Central memory CD8-positive, alpha-beta T cell (primary cell): ENCODE measurements at regions not wholly inside any gene's neighbourhood (a gene's known extent, or its start where the extent isn't known, plus 50 kb on each side); places are given as distances from the start of the nearest gene placed in this dataset.

Experiments used
- ATAC-seq: fragments of 150-1000 bp; cut with Tn5 transposase; replicated peaks from 2 replicates; pipeline ENCODE4 v1.10.0; 2022; ENCODE audit warnings: mild to moderate bottlenecking, moderate FRiP score, moderate number of reproducible peaks; ENCODE audit not compliant: poor library complexity, severe bottlenecking; ENCODE audit errors: extremely low read depth
- DNase-seq, 2 donors: peaks; one replicate each; pipeline ENCODE4 v3.0.0; 2021; ENCODE audit warnings: low spot score in 2 of 2
- H3K27ac Mint-ChIP-seq: one replicate; pipeline ENCODE4 v1.8.0; 2022; ENCODE audit warnings: low read depth, mild to moderate bottlenecking, moderate library complexity, mixed read lengths
- H3K27me3 Mint-ChIP-seq: one replicate; pipeline ENCODE4 v1.8.0; 2022; ENCODE audit warnings: mixed read lengths
- H3K36me3 Mint-ChIP-seq: one replicate; pipeline ENCODE4 v1.8.0; 2022; ENCODE audit warnings: mild to moderate bottlenecking, moderate library complexity, mixed read lengths; ENCODE audit not compliant: insufficient read depth
- H3K4me1 Mint-ChIP-seq: one replicate; pipeline ENCODE4 v1.8.0; 2022; ENCODE audit warnings: mixed read lengths
- H3K4me3 Mint-ChIP-seq: one replicate; pipeline ENCODE4 v1.8.0; 2022; ENCODE audit warnings: mild to moderate bottlenecking, moderate library complexity, mixed read lengths
- H3K9me3 Mint-ChIP-seq: one replicate; pipeline ENCODE4 v1.8.0; 2022; ENCODE audit warnings: mixed read lengths

- Mint-ChIP-seq H3K4me3 (no peak overlapping the region), H3K4me1 (no peaks in the 10 kb centered on the region), H3K27ac (no peak overlapping the region), H3K27me3 (no peaks in the 10 kb centered on the region), H3K9me3 (no peaks in the 10 kb centered on the region), H3K36me3 (no peaks in the 10 kb centered on the region)
- DNase-seq (no peak), ATAC-seq (no peak)
Observed at GRCh38 chr3:144624656-144625055, 653.0 kb downstream of the DIPK2A start.

- DNase-seq = no peak
- H3K36me3 Mint-ChIP-seq = no peaks in the 10 kb centered on the region
- no peak overlapping the region for H3K4me3 Mint-ChIP-seq
- H3K27ac Mint-ChIP-seq = no peak overlapping the region
- H3K4me1 Mint-ChIP-seq = no peaks in the 10 kb centered on the region
- H3K9me3 Mint-ChIP-seq = no peaks in the 10 kb centered on the region
- ATAC-seq = no peak
- H3K27me3 Mint-ChIP-seq = no peaks in the 10 kb centered on the region
Observed at GRCh38 chr3:144626835-144627234, 655.2 kb downstream of the DIPK2A start.

- no peak for DNase-seq
- H3K27ac Mint-ChIP-seq = no peak overlapping the region
- H3K9me3 Mint-ChIP-seq = no peaks in the 10 kb centered on the region
- H3K27me3 Mint-ChIP-seq = no peaks in the 10 kb centered on the region
- H3K4me3 Mint-ChIP-seq = no peak overlapping the region
- no peak for ATAC-seq
- no peaks in the 10 kb centered on the region for H3K4me1 Mint-ChIP-seq
- H3K36me3 Mint-ChIP-seq = no peaks in the 10 kb centered on the region
Observed at GRCh38 chr3:144629381-144629780, 657.8 kb downstream of the DIPK2A start.

- ATAC-seq (no peak), DNase-seq (no peak)
- H3K27ac Mint-ChIP-seq = no peak overlapping the region
- no peaks in the 10 kb centered on the region for H3K27me3 Mint-ChIP-seq
- H3K4me3 Mint-ChIP-seq = no peak overlapping the region
- no peaks in the 10 kb centered on the region for H3K36me3 Mint-ChIP-seq
- H3K9me3 Mint-ChIP-seq = no peaks in the 10 kb centered on the region
- no peaks in the 10 kb centered on the region for H3K4me1 Mint-ChIP-seq
Observed at GRCh38 chr3:144636833-144637232, 665.2 kb downstream of the DIPK2A start.

- H3K27ac Mint-ChIP-seq = no peak overlapping the region
- no peak for DNase-seq
- ATAC-seq = no peak
Observed at GRCh38 chr3:144638009-144638408, 666.4 kb downstream of the DIPK2A start.

GRCh38 chr3:144643771-144644198 lies 672.2 kb downstream of the DIPK2A start:
- Mint-ChIP-seq H3K9me3 (peaks cover 4% of the 10 kb centered on the region), H3K36me3 (no peaks in the 10 kb centered on the region), H3K27me3 (no peaks in the 10 kb centered on the region), H3K4me1 (no peaks in the 10 kb centered on the region), H3K4me3 (no peak overlapping the region), H3K27ac (no peak overlapping the region)
- DNase-seq = no peak
- ATAC-seq = no peak

More at GRCh38 chr3:144638009-144638408, 666.4 kb downstream of the DIPK2A start:
- no peaks in the 10 kb centered on the region for H3K36me3 Mint-ChIP-seq
- H3K4me1 Mint-ChIP-seq = no peaks in the 10 kb centered on the region
- H3K4me3 Mint-ChIP-seq = no peak overlapping the region
- H3K27me3 Mint-ChIP-seq = no peaks in the 10 kb centered on the region
- no peaks in the 10 kb centered on the region for H3K9me3 Mint-ChIP-seq

GRCh38 chr3:144645300-144645699 lies 673.7 kb downstream of the DIPK2A start:
- H3K4me3 Mint-ChIP-seq = no peak overlapping the region
- H3K9me3 Mint-ChIP-seq = peaks cover 11% of the 10 kb centered on the region
- DNase-seq (no peak), ATAC-seq (no peak)
- no peaks in the 10 kb centered on the region for H3K36me3 Mint-ChIP-seq
- H3K27me3 Mint-ChIP-seq = no peaks in the 10 kb centered on the region
- H3K27ac Mint-ChIP-seq = no peak overlapping the region
- no peaks in the 10 kb centered on the region for H3K4me1 Mint-ChIP-seq

GRCh38 chr3:144650380-144650779 lies 678.8 kb downstream of the DIPK2A start:
- no peak for DNase-seq
- no peak overlapping the region for H3K27ac Mint-ChIP-seq
- no peaks in the 10 kb centered on the region for H3K4me1 Mint-ChIP-seq
- peaks cover 11% of the 10 kb centered on the region for H3K9me3 Mint-ChIP-seq
- no peak for ATAC-seq
- no peaks in the 10 kb centered on the region for H3K36me3 Mint-ChIP-seq
- no peak overlapping the region for H3K4me3 Mint-ChIP-seq
- no peaks in the 10 kb centered on the region for H3K27me3 Mint-ChIP-seq

GRCh38 chr3:144652573-144652972 lies 681.0 kb downstream of the DIPK2A start:
- Mint-ChIP-seq H3K4me3 (no peak overlapping the region), H3K9me3 (peaks cover 11% of the 10 kb centered on the region), H3K36me3 (no peaks in the 10 kb centered on the region), H3K27me3 (no peaks in the 10 kb centered on the region), H3K4me1 (no peaks in the 10 kb centered on the region), H3K27ac (no peak overlapping the region)
- DNase-seq = no peak
- ATAC-seq = no peak

GRCh38 chr3:144655423-144655822 lies 683.8 kb downstream of the DIPK2A start:
- Mint-ChIP-seq H3K27me3 (no peaks in the 10 kb centered on the region), H3K36me3 (no peaks in the 10 kb centered on the region), H3K4me1 (no peaks in the 10 kb centered on the region), H3K4me3 (no peak overlapping the region), H3K27ac (no peak overlapping the region), H3K9me3 (peaks cover 10% of the 10 kb centered on the region)
- ATAC-seq (no peak), DNase-seq (no peak)

- no peaks in the 10 kb centered on the region for H3K4me1 Mint-ChIP-seq
Observed at GRCh38 chr3:144660186-144660585, 688.6 kb downstream of the DIPK2A start.

GRCh38 chr3:144662729-144663128 lies 691.1 kb downstream of the DIPK2A start:
- no peak overlapping the region for H3K4me3 Mint-ChIP-seq
- no peak overlapping the region for H3K27ac Mint-ChIP-seq
- H3K9me3 Mint-ChIP-seq = peaks cover 19% of the 10 kb centered on the region
- DNase-seq = no peak
- no peak for ATAC-seq
- H3K36me3 Mint-ChIP-seq = no peaks in the 10 kb centered on the region
- no peaks in the 10 kb centered on the region for H3K4me1 Mint-ChIP-seq
- H3K27me3 Mint-ChIP-seq = no peaks in the 10 kb centered on the region

More at GRCh38 chr3:144660186-144660585, 688.6 kb downstream of the DIPK2A start:
- no peak for ATAC-seq
- no peak overlapping the region for H3K27ac Mint-ChIP-seq
- peaks cover 5% of the 10 kb centered on the region for H3K9me3 Mint-ChIP-seq
- no peak overlapping the region for H3K4me3 Mint-ChIP-seq
- DNase-seq = no peak
- no peaks in the 10 kb centered on the region for H3K27me3 Mint-ChIP-seq
- H3K36me3 Mint-ChIP-seq = no peaks in the 10 kb centered on the region

- ATAC-seq (no peak), DNase-seq (no peak)
- Mint-ChIP-seq H3K27ac (no peak overlapping the region), H3K9me3 (peaks cover 19% of the 10 kb centered on the region), H3K4me3 (no peak overlapping the region), H3K4me1 (no peaks in the 10 kb centered on the region), H3K27me3 (no peaks in the 10 kb centered on the region), H3K36me3 (no peaks in the 10 kb centered on the region)
Observed at GRCh38 chr3:144663456-144664436, 692.1 kb downstream of the DIPK2A start.
